AG04450 (cell line): ENCODE measurements at regions not wholly inside any gene's neighbourhood (a gene's known extent, or its start where the extent isn't known, plus 50 kb on each side); places are given as distances from the start of the nearest gene placed in this dataset.

Experiments used
- CTCF ChIA-PET: fragments of 300-600, 350-600 bp; formaldehyde crosslinking; extraction: SDS; loops from one replicate; lab custom pipeline; 2022; ENCODE audit warnings: antibody characterized with exemption, inconsistent platforms; lab: Charles Lee
- POLR2A ChIA-PET: fragments of 350-600 bp; formaldehyde crosslinking; extraction: SDS; loops from one replicate; lab custom pipeline; 2021; ENCODE audit warnings: antibody characterized with exemption, inconsistent platforms; lab: Yijun Ruan, JAX
- DNase-seq: peaks from one replicate; pipeline ENCODE4 v3.0.0-alpha.2; 2011; ENCODE audit warnings: low read depth, low spot score
- H3K27ac ChIP-seq: one replicate; pipeline ENCODE4 v1.5.1; 2012; ENCODE audit warnings: low read depth, low read length, control low read depth
- H3K27me3 ChIP-seq: one replicate; pipeline ENCODE4 v1.6.0; 2012; ENCODE audit warnings: low read length; ENCODE audit not compliant: control insufficient read depth, insufficient read depth
- H3K4me3 ChIP-seq: 2 replicates; pipeline ENCODE4 v1.5.1; 2011; ENCODE audit warnings: mild to moderate bottlenecking, low read depth, low read length, control low read depth
- H3K9me3 ChIP-seq: 2 replicates; pipeline ENCODE4 v1.5.1; 2012; ENCODE audit warnings: low read length; ENCODE audit not compliant: control insufficient read depth, insufficient read depth
- CTCF ChIP-seq: IDR thresholded peaks from 2 replicates; pipeline ENCODE4 v1.5.1; 2011; ENCODE audit warnings: low read depth, low read length, control low read depth, inconsistent platforms

DNA sequence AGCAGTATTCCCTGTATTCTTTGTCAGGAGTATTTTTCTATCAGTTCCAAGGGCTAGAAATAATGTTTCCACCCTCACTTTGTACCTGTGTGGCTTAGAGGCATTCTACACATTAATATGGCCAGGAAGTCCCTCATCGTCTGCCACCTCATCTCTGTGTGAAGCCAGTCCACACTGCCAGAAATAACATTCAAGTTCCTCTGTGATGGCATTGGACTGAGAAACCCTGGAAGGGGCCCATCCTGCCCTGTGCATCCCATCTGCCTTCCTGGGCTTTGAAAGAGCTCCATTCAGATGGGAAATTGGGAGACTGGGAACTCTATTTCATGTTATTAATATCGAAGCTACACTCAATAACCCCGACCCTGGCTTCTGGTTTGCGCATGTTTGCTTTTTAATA is 497.2 kb upstream of the CDH5 start:
- Histone ChIP-seq H3K9me3 (peaks cover 3% of the 10 kb centered on the region), H3K4me3 (no peak overlapping the region), H3K27me3 (peaks cover 16% of the 10 kb centered on the region), H3K27ac (no peak overlapping the region)
- no peak for TF ChIP-seq CTCF
- ChIA-PET CTCF (interaction anchor here (0.7 kb wide), 1 partner anchor 253 kb away, joined by 4 read pairs; no protein-coding TSS in a partner anchor), POLR2A (no interaction called here)
- DNase-seq: no peak

DNA sequence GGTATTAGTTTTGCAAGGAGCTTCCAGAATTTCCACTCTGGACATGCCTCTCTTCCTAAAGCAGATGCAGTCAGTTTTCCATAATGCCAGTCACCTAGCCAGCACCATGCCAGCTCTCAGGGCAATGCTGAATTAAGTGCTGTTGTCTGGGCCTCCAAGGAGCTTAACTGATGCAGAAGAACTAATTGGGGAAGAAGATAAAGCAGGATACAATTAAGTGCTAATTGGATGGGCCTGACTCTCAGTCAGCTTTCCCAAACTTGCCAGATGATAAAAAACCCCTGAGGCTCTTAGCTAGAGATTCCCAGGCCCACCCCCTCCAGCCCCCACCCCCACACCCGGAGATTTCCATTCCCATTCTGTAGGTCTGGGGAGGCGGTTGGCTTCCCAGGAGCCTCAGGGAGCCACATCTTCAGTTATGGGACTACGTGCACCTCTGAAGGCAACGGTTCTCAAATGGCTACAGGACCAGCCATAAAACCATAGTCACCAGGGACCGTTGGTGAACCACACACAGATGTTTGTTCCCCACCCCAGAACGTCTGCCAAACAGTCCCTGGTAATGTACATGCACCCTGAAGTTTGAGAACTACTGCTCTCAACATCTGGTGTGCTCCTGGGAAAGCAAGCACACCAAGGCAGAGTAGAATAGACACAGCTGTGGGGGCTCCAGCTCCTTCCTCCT is 499.1 kb upstream of the CDH5 start:
- ChIA-PET CTCF (no interaction called here), POLR2A (no interaction called here)
- Histone ChIP-seq H3K9me3 (peaks cover 3% of the 10 kb centered on the region), H3K4me3 (no peak overlapping the region), H3K27ac (no peak overlapping the region), H3K27me3 (peaks cover 11% of the 10 kb centered on the region)
- TF ChIP-seq CTCF: no peak
- DNase-seq: no peak

DNA sequence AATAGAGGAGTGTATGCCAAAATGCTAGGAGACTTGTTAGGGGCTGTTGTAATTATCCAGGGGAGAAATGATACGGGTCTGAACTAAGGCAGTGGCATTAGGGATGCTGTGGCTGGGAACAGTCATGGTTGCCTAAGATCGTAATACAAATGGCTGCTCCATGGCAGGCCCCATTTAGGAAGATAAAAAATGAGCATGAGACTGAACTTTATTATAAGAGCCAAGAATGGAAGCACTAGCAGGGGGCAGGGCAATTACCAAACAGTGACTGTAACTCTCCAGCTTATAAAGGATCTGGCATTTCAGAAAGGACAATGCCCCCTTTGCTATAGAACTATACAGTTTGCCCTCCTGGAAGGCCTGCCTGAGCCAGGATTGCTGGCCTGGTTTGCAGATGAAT is 503.3 kb upstream of the CDH5 start:
- H3K9me3 ChIP-seq: peaks cover 3% of the 10 kb centered on the region
- DNase-seq: no peak
- CTCF ChIA-PET: no interaction called here
- no peak for TF ChIP-seq CTCF
- H3K27me3 ChIP-seq: peaks cover 8% of the 10 kb centered on the region
- no peak overlapping the region for H3K27ac ChIP-seq
- no peak overlapping the region for H3K4me3 ChIP-seq
- POLR2A ChIA-PET: no interaction called here

- Histone ChIP-seq H3K9me3 (peaks cover 3% of the 10 kb centered on the region), H3K4me3 (no peak overlapping the region), H3K27me3 (peaks cover 6% of the 10 kb centered on the region), H3K27ac (no peak overlapping the region)
- ChIA-PET POLR2A (no interaction called here), CTCF (no interaction called here)
- TF ChIP-seq CTCF: no peak
- no peak for DNase-seq
Measured at GRCh38 chr16:65861131-65861731, 505.3 kb upstream of the CDH5 start.
